ENCODE measurements at regions not wholly inside any gene's neighbourhood (a gene's known extent, or its start where the extent isn't known, plus 50 kb on each side); places are given as distances from the start of the nearest gene placed in this dataset.

DNA sequence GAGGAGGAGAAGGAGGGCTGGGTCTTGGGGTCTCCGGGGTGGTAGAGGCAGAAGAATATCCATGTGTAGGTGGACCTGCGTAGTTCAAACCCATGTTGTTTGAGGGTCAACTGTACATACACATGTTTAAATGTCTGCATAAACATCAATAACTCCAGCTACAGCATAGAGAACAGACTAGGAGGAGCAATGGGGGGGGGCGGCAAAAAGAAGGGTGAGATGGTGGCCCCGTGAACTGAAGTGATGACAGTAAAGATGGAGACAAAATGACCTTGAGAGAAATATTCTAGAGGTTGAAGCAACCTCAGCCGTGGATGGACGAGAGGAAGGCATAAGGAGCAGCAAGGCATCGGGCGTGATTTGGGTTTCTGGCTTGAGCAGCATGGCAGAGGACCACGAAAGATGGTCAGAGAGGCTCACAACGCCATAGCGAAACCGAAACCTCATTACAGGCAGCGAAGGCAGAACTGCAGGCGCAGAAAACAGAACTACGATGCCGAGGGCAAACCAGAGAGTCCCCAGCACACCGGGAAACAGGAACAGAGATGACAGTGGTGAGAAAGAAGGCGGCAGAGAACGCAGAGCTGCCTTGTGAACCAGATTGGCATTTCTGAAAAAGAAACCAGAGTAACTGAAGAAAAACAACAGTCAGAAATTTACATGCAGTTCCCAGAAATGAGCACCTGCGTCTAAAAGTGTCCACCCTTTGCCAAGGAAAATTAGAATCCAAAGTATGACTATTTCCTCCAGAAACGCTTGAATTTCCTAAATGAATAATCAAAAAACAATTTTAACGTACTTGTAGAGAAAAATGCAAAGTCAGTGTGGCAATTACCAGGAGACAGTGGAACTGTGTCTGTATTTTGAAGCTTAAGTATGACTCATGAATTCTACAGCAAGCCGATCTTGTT, 50.3 kb upstream of the ENPP6 start:
- TF ChIP-seq, protein P1, sequence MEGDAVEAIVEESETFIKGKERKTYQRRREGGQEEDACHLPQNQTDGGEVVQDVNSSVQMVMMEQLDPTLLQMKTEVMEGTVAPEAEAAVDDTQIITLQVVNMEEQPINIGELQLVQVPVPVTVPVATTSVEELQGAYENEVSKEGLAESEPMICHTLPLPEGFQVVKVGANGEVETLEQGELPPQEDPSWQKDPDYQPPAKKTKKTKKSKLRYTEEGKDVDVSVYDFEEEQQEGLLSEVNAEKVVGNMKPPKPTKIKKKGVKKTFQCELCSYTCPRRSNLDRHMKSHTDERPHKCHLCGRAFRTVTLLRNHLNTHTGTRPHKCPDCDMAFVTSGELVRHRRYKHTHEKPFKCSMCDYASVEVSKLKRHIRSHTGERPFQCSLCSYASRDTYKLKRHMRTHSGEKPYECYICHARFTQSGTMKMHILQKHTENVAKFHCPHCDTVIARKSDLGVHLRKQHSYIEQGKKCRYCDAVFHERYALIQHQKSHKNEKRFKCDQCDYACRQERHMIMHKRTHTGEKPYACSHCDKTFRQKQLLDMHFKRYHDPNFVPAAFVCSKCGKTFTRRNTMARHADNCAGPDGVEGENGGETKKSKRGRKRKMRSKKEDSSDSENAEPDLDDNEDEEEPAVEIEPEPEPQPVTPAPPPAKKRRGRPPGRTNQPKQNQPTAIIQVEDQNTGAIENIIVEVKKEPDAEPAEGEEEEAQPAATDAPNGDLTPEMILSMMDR (IDR thresholded peaks at IDR 0.05; ENCODE audit: low read depth, low read length, missing control alignments): no peak
- H3K4me3 ChIP-seq (ENCODE audit: low read depth, low read length): no peak overlapping the region
- in situ Hi-C loops (cut with HindIII; ENCODE audit: low sequenced_read_pairs): loop anchor here (5.0 kb wide), 1 partner anchor 244 kb away; no protein-coding TSS in a partner anchor
- DNase-seq (ENCODE audit: low read depth): peak; percentile 36

Measured in astrocyte of the cerebellum (primary cell).